Spleen (tissue), 11 donors: ENCODE measurements at regions not wholly inside any gene's neighbourhood (a gene's known extent, or its start where the extent isn't known, plus 50 kb on each side); places are given as distances from the start of the nearest gene placed in this dataset.
"Not testable (repeated sequence)": the region's sequence is repeated elsewhere in the genome, so short reads cannot be mapped to it uniquely, and the experiment has no call there.

Experiments used
- DNase-seq: peaks from one replicate; pipeline ENCODE4 v3.0.0-alpha.2; 2020
- H3K27ac ChIP-seq, 8 donors: fragments of 200-600 bp; sonication (generic) in 7 of 8; 1 replicate in 4 of 8; 2 replicates in 4 of 8; pipeline versions ENCODE4 v1.5.0 to v1.8.0; 2016 to 2021; ENCODE audit warnings: inconsistent platforms in 4 of 8, mild to moderate bottlenecking in 4 of 8, moderate library complexity in 1 of 8
- H3K27me3 ChIP-seq, 7 donors: fragments of 200-600 bp; sonication (generic) in 6 of 7; replicated peaks in 1 of 7; 1 replicate in 4 of 7; 2 replicates in 3 of 7; pipeline versions ENCODE4 v1.5.0 to v1.8.0; 2016 to 2021; ENCODE audit warnings: inconsistent platforms in 3 of 7, mild to moderate bottlenecking in 1 of 7
- H3K36me3 ChIP-seq, 6 donors: fragments of 200-600 bp; sonication (generic) in 5 of 6; 1 replicate in 4 of 6; 2 replicates in 2 of 6; pipeline versions ENCODE4 v1.5.0 to v1.8.0; 2016 to 2021; ENCODE audit warnings: inconsistent platforms in 2 of 6
- H3K4me1 ChIP-seq, 6 donors: fragments of 200-600 bp; sonication (generic) in 5 of 6; 1 replicate in 3 of 6; 2 replicates in 3 of 6; pipeline versions ENCODE4 v1.5.0 to v1.8.0; 2016 to 2021; ENCODE audit warnings: inconsistent platforms in 3 of 6
- H3K4me3 ChIP-seq, 8 donors: fragments of 200-600 bp; sonication (generic) in 7 of 8; 1 replicate in 4 of 8; 2 replicates in 4 of 8; pipeline versions ENCODE4 v1.5.0 to v1.8.0; 2016 to 2021; ENCODE audit warnings: inconsistent platforms in 4 of 8, mild to moderate bottlenecking in 4 of 8, moderate library complexity in 2 of 8
- H3K9me3 ChIP-seq, 8 donors: fragments of 200-600 bp; sonication (generic) in 7 of 8; 1 replicate in 4 of 8; 2 replicates in 4 of 8; pipeline versions ENCODE4 v1.5.0 to v1.8.0; 2016 to 2021; ENCODE audit warnings: inconsistent platforms in 4 of 8
- POLR2A ChIP-seq, 3 donors: fragments of 450-650 bp; IDR thresholded peaks; one replicate each; pipeline ENCODE4 v1.5.1; 2017; ENCODE audit warnings: antibody characterized with exemption in 3 of 3, mild to moderate bottlenecking in 1 of 3
- POLR2AphosphoS5 ChIP-seq, 3 donors: sonication (generic); formaldehyde crosslinking; IDR thresholded peaks; one replicate each; pipeline ENCODE4 v1.5.1; 2017; ENCODE audit warnings: antibody characterized with exemption in 3 of 3
- WGBS, 5 donors: extraction: QIAGEN DNeasy Blood & Tissue Kit in 3 of 5; methylation state at CpG; one replicate each; pipeline versions ENCODE4 v1.1.5 to v1.1.7; 2013 to 2018; 5-methylcytosine and 5-hydroxymethylcytosine counted together
- intact Hi-C: fragments of 100-400 bp; cut with DNase I; formaldehyde crosslinking; loops from one replicate; pipeline ENCODE4 v1.15.0; 2023; ENCODE audit warnings: low total_unique reads
- TF ChIP-seq, protein P1 (sequence below), 11 experiments: fragments of 200-600 bp in 7 of 11; fragments of 450-650 bp in 4 of 11; sonication (generic) in 4 of 11; IDR thresholded peaks in 8 of 11; conservative IDR thresholded peaks in 3 of 11; 1 replicate in 7 of 11; 2 replicates in 4 of 11; pipeline versions ENCODE4 v1.4.0 to v1.8.0; 2016 to 2021; ENCODE audit warnings: antibody characterized with exemption in 11 of 11, inconsistent platforms in 4 of 11, mild to moderate bottlenecking in 1 of 11
- donor health status: healthy with polysubstance abuse.
- donor health status: DM: no; HTN: no; CAD: no; lungs with moderate emphysema.
- donor health status: DM: no; HTN: no; CAD: no.
- donor health status: Bipolar disorder and iron deficiency.
- donor health status: healthy.
- donor health status: DM: no; HTN: no; CAD: no.
- donor health status: DM: yes; HTN: yes; CAD: no.

DNA sequence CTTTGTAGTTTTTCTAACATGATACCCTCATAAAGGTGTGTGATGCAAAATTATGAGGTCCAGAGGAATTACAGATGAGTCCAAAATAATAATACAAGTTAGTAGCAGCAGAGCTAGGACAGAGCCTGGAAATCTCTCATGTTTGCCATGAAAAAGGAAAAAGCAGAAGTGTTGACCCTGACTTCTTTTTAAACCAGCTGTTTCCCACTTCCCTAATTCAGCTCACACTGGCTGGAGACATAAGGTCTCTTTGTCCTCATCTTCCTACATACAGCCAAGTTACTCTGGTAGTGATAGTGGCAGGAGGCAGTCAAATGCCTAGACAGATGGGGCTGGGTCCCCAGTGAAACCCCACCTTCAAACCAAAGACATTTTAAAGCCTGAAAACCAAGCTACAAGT lies 269.2 kb downstream of the C7orf25 start:
- H3K27ac ChIP-seq, result no peak overlapping the region
- no peak for DNase-seq
- no peaks in the 10 kb centered on the region for H3K4me1 ChIP-seq
- intact Hi-C loops, result no loop called here
- H3K9me3 ChIP-seq, result peaks cover 0 to 11% (median 0%) of the 10 kb centered on the region in 8 donors
- H3K27me3 ChIP-seq, result no peaks in the 10 kb centered on the region
- H3K4me3 ChIP-seq, result no peak overlapping the region
- no peaks in the 10 kb centered on the region for H3K36me3 ChIP-seq
- TF ChIP-seq, protein P1, sequence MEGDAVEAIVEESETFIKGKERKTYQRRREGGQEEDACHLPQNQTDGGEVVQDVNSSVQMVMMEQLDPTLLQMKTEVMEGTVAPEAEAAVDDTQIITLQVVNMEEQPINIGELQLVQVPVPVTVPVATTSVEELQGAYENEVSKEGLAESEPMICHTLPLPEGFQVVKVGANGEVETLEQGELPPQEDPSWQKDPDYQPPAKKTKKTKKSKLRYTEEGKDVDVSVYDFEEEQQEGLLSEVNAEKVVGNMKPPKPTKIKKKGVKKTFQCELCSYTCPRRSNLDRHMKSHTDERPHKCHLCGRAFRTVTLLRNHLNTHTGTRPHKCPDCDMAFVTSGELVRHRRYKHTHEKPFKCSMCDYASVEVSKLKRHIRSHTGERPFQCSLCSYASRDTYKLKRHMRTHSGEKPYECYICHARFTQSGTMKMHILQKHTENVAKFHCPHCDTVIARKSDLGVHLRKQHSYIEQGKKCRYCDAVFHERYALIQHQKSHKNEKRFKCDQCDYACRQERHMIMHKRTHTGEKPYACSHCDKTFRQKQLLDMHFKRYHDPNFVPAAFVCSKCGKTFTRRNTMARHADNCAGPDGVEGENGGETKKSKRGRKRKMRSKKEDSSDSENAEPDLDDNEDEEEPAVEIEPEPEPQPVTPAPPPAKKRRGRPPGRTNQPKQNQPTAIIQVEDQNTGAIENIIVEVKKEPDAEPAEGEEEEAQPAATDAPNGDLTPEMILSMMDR (IDR thresholded peaks at IDR 0.05 in 8 of 11, conservative IDR thresholded peaks at IDR 0.05 in 3 of 11), result no peak
- no peak for TF ChIP-seq POLR2AphosphoS5 (IDR thresholded peaks at IDR 0.05)
- no peak for TF ChIP-seq POLR2A (IDR thresholded peaks at IDR 0.05)

DNA sequence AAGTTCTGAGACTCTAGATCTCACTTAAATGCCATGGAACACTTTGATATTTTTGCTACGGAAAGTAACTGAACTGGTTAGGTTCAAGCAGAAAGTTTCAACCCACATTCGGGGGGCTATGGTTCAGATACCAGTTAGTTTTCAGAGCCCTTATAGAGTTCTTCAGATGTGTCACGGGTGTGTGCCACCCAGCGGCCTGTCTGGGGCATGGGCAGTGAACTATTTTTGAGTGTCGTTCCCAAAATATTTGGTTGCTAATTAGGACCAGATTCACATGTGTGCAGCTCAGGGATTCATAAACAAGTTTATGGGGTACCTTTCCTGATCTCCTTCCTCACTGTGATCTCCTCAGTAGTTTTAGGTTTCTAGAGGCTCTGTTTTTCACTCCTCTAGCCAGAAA lies 271.9 kb downstream of the C7orf25 start:
- no peaks in the 10 kb centered on the region for H3K4me1 ChIP-seq
- H3K27me3 ChIP-seq, result no peaks in the 10 kb centered on the region
- peaks cover 0 to 11% (median 0%) of the 10 kb centered on the region in 8 donors for H3K9me3 ChIP-seq
- DNase-seq, result no peak
- TF ChIP-seq, protein P1 (IDR thresholded peaks at IDR 0.05 in 8 of 11, conservative IDR thresholded peaks at IDR 0.05 in 3 of 11), result no peak
- no peak for TF ChIP-seq POLR2A (IDR thresholded peaks at IDR 0.05)
- TF ChIP-seq POLR2AphosphoS5 (IDR thresholded peaks at IDR 0.05), result no peak
- intact Hi-C loops, result no loop called here
- no peak overlapping the region for H3K4me3 ChIP-seq
- H3K27ac ChIP-seq, result no peak overlapping the region
- 79 to 91% (median 86%) methylated on average over 5 of the region's 5 CpGs for WGBS, 5 donors
- H3K36me3 ChIP-seq, result no peaks in the 10 kb centered on the region

DNA sequence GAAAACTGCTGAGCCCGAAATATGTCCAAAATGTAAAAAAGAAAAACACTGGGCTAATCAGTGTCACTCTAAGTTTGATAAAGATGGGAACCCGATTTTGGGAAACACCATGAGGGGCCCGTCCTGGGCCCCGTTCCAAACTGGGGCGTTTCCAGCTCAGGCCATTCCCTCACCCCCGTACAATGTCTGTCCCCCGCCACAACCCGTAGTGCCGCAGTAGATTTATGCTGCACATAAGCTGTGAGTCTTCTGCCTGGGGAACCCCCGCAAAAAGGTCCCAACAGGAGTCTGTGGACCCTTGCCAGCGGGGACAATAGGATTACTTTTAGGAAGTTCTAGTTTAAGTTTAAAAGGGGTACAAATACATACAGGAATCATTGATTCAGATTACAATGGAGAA lies 275.5 kb downstream of the C7orf25 start:
- H3K4me1 ChIP-seq, DNase-seq, H3K27ac ChIP-seq, H3K9me3 ChIP-seq, intact Hi-C loops, H3K36me3 ChIP-seq, H3K27me3 ChIP-seq, H3K4me3 ChIP-seq: not testable (repeated sequence)
- 78 to 95% (median 89%) methylated on average over 11 of the region's 11 CpGs for WGBS, 5 donors

DNA sequence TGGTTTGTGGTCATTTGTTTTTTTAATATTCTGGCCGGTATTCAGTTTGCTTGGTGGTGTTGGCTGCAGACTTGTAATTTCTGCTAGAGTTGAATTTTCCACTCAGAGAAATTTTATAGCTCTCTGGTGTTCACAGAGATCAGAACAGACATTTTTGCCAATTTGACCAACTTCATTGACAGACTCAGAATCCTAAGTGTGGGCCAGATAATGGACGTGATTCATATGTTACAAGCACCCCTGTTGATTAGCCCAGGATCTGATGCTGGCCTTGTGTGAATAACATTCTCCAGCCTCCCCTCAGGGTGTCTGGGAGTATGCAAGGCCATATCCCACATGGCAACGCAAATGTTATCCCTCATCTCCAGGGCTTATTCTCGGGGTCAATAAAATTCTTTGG lies 283.8 kb downstream of the C7orf25 start:
- Histone ChIP-seq H3K27ac (no peak overlapping the region), H3K4me3 (no peak overlapping the region), H3K27me3 (no peaks in the 10 kb centered on the region), H3K4me1 (no peaks in the 10 kb centered on the region), H3K9me3 (no peaks in the 10 kb centered on the region), H3K36me3 (no peaks in the 10 kb centered on the region)
- 71 to 88% (median 83%) methylated on average over 4 of the region's 4 CpGs for WGBS, 5 donors
- TF ChIP-seq POLR2AphosphoS5 (IDR thresholded peaks at IDR 0.05) (no peak), POLR2A (IDR thresholded peaks at IDR 0.05) (no peak)
- intact Hi-C loops, result no loop called here
- DNase-seq, result no peak

DNA sequence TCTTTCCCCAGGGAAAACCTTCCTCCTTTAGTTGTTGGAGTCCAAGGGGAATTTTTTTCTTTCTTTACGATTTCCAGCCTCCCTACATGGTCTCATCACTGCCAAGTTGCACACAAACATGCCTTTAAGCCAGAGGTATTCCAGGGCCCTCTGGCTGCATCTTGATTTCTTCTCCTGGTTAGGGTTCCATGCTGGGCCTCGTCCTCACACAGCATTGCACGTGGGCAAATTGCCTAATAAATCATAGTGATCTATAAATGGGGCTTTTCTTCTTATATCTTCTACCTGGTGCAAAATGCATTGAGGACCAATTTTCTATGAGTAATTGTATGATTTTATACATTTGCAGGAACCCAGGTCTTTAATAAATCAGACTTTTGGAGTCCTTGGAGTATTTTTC lies 284.2 kb downstream of the C7orf25 start:
- TF ChIP-seq POLR2AphosphoS5 (IDR thresholded peaks at IDR 0.05) (no peak), POLR2A (IDR thresholded peaks at IDR 0.05) (no peak)
- intact Hi-C loops, result no loop called here
- 68 to 82% (median 77%) methylated on average over 3 of the region's 3 CpGs for WGBS, 5 donors
- Histone ChIP-seq H3K9me3 (no peaks in the 10 kb centered on the region), H3K4me1 (no peaks in the 10 kb centered on the region), H3K36me3 (no peaks in the 10 kb centered on the region), H3K4me3 (no peak overlapping the region), H3K27ac (no peak overlapping the region), H3K27me3 (no peaks in the 10 kb centered on the region)
- DNase-seq, result no peak

DNA sequence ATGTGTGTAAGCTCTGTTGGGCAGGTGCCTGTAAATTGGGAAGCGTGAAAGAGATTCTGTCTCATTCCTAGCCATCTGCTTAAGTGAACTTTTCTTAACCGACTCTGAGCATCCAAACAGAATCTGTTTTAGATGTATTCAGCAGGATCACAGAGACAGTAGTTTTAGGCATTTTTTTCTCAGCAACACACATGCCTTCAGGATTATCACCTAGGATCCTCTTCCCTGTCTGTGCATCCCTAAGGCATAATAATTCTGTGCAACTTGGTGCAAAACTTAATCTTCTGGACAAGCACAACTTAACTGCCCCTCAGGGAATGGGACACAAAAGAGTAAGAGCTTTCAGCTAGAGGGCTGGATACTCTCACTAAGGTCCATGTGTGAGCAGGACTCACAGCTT lies 284.8 kb downstream of the C7orf25 start:
- no peaks in the 10 kb centered on the region for H3K36me3 ChIP-seq
- no peak overlapping the region for H3K4me3 ChIP-seq
- no peak for DNase-seq
- no peak for TF ChIP-seq POLR2A (IDR thresholded peaks at IDR 0.05)
- TF ChIP-seq POLR2AphosphoS5 (IDR thresholded peaks at IDR 0.05), result no peak
- TF ChIP-seq, protein P1 (IDR thresholded peaks at IDR 0.05 in 8 of 11, conservative IDR thresholded peaks at IDR 0.05 in 3 of 11), result no peak
- intact Hi-C loops, result no loop called here
- H3K4me1 ChIP-seq, result no peaks in the 10 kb centered on the region
- H3K9me3 ChIP-seq, result no peaks in the 10 kb centered on the region
- no peak overlapping the region for H3K27ac ChIP-seq
- H3K27me3 ChIP-seq, result no peaks in the 10 kb centered on the region
- 89 to 100% (median 94%) methylated on average over 2 of the region's 2 CpGs for WGBS, 5 donors
